IPS-20b (cell line): ENCODE measurements at regions not wholly inside any gene's neighbourhood (a gene's known extent, or its start where the extent isn't known, plus 50 kb on each side); places are given as distances from the start of the nearest gene placed in this dataset.

ENCODE experiments used
- H3K27ac ChIP-seq: one replicate; pipeline ENCODE4 v1.5.1; 2013; ENCODE audit warnings: low read length
- H3K27me3 ChIP-seq: 2 replicates; pipeline ENCODE4 v1.6.1; 2013; ENCODE audit warnings: mild to moderate bottlenecking, low read length, inconsistent platforms; ENCODE audit not compliant: insufficient read depth
- H3K36me3 ChIP-seq: 2 replicates; pipeline ENCODE4 v1.6.1; 2013; ENCODE audit warnings: low read depth, mild to moderate bottlenecking, inconsistent platforms, low read length, moderate library complexity; ENCODE audit not compliant: insufficient read depth
- H3K4me1 ChIP-seq: 2 replicates; pipeline ENCODE4 v1.6.1; 2013; ENCODE audit warnings: mild to moderate bottlenecking, control low read depth, inconsistent platforms, low read length, moderate library complexity; ENCODE audit not compliant: insufficient read depth
- H3K4me3 ChIP-seq: 2 replicates; pipeline ENCODE4 v1.5.1; 2013; ENCODE audit warnings: mild to moderate bottlenecking, low read length, inconsistent platforms
- H3K9ac ChIP-seq: 2 replicates; pipeline ENCODE4 v1.6.1; 2013; ENCODE audit warnings: low read depth, mild to moderate bottlenecking, inconsistent platforms, low read length, moderate library complexity
- H3K9me3 ChIP-seq: 2 replicates; pipeline ENCODE4 v1.6.1; 2013; ENCODE audit warnings: mild to moderate bottlenecking, low read depth, low read length, inconsistent platforms; ENCODE audit not compliant: insufficient read depth

- H3K27ac ChIP-seq, result no peak overlapping the region
- H3K9ac ChIP-seq, result no peak overlapping the region
- H3K4me1 ChIP-seq, result no peaks in the 10 kb centered on the region
- H3K4me3 ChIP-seq, result no peak overlapping the region
- H3K9me3 ChIP-seq, result no peaks in the 10 kb centered on the region
- H3K27me3 ChIP-seq, result no peaks in the 10 kb centered on the region; the same call in 1 of the 2 replicates
- no peaks in the 10 kb centered on the region for H3K36me3 ChIP-seq
Observed at GRCh38 chr7:131865911-131866310, 309.5 kb upstream of the PODXL start.

- Histone ChIP-seq H3K4me1 (no peaks in the 10 kb centered on the region), H3K36me3 (no peaks in the 10 kb centered on the region), H3K4me3 (no peak overlapping the region), H3K9me3 (no peaks in the 10 kb centered on the region), H3K27ac (no peak overlapping the region), H3K9ac (no peak overlapping the region), H3K27me3 (no peaks in the 10 kb centered on the region; the same call in 1 of the 2 replicates)
Observed at GRCh38 chr7:131861620-131862346, 305.4 kb upstream of the PODXL start.

DNA sequence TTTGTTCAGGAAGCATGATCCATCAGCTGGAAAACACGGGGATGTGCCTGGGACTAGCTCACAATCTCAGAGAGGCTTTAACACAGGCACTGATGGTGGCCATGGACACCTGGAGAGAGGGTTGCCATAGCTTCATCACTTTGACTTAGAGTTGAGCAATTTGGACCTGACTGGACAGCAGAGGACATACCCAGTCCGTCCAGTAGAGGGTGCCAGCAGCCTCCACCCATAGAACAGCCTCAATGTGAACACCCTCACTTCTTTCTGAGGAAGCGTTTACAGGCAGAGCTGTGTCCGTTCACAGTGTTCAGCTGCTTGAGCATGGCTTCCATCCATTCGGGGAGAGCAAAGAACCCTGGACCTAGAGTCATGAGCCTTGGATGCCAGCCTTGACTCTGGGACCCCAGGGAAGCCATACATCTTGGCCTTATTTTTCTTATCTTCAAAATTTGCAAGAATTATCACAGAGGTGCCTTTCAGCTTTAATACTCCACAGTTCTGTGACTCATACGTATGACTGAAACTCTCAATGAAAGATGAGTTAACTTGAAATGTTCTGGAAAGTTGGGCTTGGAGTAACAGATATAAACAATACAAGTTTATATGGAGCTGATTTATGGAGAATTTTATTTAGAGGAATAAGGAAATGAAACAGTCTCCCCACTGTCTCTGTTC is 302.9 kb upstream of the PODXL start:
- Histone ChIP-seq H3K27me3 (no peaks in the 10 kb centered on the region), H3K9me3 (peaks cover 5% of the 10 kb centered on the region; the same call in 1 of the 2 replicates), H3K27ac (no peak overlapping the region), H3K36me3 (no peaks in the 10 kb centered on the region), H3K9ac (no peak overlapping the region), H3K4me3 (no peak overlapping the region), H3K4me1 (no peaks in the 10 kb centered on the region)

- Histone ChIP-seq H3K9ac (no peak overlapping the region), H3K4me3 (no peak overlapping the region), H3K27me3 (no peaks in the 10 kb centered on the region), H3K36me3 (no peaks in the 10 kb centered on the region), H3K9me3 (peaks cover 5% of the 10 kb centered on the region; the same call in 1 of the 2 replicates), H3K27ac (no peak overlapping the region), H3K4me1 (no peaks in the 10 kb centered on the region)
Observed at GRCh38 chr7:131858611-131859010, 302.2 kb upstream of the PODXL start.

DNA sequence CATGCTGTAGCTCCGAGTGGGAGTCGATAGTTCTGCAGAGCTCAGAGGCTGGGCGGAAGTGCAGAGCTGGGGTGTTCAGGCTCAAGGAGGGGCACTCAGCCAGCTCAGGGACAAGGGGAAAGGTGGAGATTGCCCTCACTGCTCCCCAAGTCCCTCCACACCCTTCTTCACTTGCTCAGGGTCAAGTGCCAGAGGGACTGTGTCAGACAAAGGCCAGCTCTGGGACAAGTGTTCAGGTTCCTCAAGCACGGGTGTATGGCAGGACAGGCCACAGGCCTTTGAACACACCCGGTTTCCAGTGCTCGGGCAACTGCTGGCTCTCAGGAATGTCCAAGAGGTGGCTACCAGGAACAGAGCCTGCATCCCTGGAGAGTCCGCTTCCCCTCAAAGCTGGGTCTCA is 293.0 kb upstream of the PODXL start:
- Histone ChIP-seq H3K27me3 (no peaks in the 10 kb centered on the region), H3K27ac (no peak overlapping the region), H3K9ac (no peak overlapping the region), H3K4me1 (no peaks in the 10 kb centered on the region), H3K36me3 (no peaks in the 10 kb centered on the region), H3K9me3 (peaks cover 2% of the 10 kb centered on the region; the same call in 1 of the 2 replicates), H3K4me3 (no peak overlapping the region)

DNA sequence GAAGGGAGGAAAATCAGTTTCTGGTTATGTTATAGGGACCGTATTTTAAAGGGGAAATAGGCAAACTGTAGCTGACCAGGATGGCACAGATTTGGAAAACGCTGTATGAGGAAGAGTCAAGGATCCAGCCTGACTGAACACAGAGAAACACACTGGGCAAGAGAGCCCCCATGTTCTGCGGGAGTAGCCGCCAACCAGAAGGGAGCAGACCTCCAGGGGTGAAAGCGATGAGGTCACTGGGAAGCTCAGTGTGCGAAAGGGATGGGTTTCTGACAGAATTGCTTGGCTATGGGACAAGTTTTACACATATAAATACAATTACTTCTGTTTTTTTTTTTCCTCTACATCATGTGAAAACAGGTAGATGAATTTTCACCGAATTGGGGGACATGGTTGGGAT is 291.6 kb upstream of the PODXL start:
- Histone ChIP-seq H3K4me1 (no peaks in the 10 kb centered on the region), H3K9ac (no peak overlapping the region), H3K27ac (no peak overlapping the region)

GRCh38 chr7:131845573-131846314 is 289.3 kb upstream of the PODXL start:
- H3K27me3 ChIP-seq, result no peaks in the 10 kb centered on the region
- no peaks in the 10 kb centered on the region for H3K36me3 ChIP-seq

More for the DNA sequence above, 291.6 kb upstream of the PODXL start:
- Histone ChIP-seq H3K4me3 (no peak overlapping the region), H3K36me3 (no peaks in the 10 kb centered on the region), H3K27me3 (no peaks in the 10 kb centered on the region), H3K9me3 (no peaks in the 10 kb centered on the region; the same call in 1 of the 2 replicates)

GRCh38 chr7:131844369-131844768 is 287.9 kb upstream of the PODXL start:
- no peaks in the 10 kb centered on the region for H3K9me3 ChIP-seq

More at GRCh38 chr7:131845573-131846314, 289.3 kb upstream of the PODXL start:
- H3K27ac ChIP-seq, result no peak overlapping the region
- no peaks in the 10 kb centered on the region for H3K4me1 ChIP-seq
- H3K9ac ChIP-seq, result no peak overlapping the region
- no peak overlapping the region for H3K4me3 ChIP-seq
- H3K9me3 ChIP-seq, result no peaks in the 10 kb centered on the region

DNA sequence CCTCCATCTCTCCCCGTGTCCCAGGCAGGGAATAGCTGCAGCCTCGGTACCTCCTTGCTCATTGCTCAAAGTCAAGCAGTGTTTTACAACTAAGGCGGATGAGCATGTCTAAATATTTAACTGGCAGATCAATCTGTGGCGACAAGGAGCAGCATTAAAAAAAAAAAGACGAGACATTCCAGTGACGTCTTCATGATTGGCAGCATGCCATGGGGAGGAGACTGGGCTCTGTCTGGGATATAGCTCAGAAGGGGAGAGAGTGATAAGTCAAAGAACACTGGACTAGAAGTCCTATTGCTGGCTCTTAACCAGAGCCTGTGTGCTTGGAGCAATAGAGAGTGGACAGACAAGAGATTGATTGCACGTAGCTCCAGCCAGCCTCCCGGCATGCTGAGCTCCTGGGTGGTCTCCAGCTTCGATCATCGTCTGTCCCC is 287.5 kb upstream of the PODXL start:
- H3K27me3 ChIP-seq, result no peaks in the 10 kb centered on the region
- H3K27ac ChIP-seq, result no peak overlapping the region
- no peak overlapping the region for H3K4me3 ChIP-seq
- no peaks in the 10 kb centered on the region for H3K36me3 ChIP-seq
- no peak overlapping the region for H3K9ac ChIP-seq
- H3K4me1 ChIP-seq, result no peaks in the 10 kb centered on the region
- H3K9me3 ChIP-seq, result no peaks in the 10 kb centered on the region

More at GRCh38 chr7:131844369-131844768, 287.9 kb upstream of the PODXL start:
- no peak overlapping the region for H3K9ac ChIP-seq
- H3K36me3 ChIP-seq, result no peaks in the 10 kb centered on the region
- no peaks in the 10 kb centered on the region for H3K4me1 ChIP-seq
- no peaks in the 10 kb centered on the region for H3K27me3 ChIP-seq
- H3K4me3 ChIP-seq, result no peak overlapping the region
- H3K27ac ChIP-seq, result no peak overlapping the region

DNA sequence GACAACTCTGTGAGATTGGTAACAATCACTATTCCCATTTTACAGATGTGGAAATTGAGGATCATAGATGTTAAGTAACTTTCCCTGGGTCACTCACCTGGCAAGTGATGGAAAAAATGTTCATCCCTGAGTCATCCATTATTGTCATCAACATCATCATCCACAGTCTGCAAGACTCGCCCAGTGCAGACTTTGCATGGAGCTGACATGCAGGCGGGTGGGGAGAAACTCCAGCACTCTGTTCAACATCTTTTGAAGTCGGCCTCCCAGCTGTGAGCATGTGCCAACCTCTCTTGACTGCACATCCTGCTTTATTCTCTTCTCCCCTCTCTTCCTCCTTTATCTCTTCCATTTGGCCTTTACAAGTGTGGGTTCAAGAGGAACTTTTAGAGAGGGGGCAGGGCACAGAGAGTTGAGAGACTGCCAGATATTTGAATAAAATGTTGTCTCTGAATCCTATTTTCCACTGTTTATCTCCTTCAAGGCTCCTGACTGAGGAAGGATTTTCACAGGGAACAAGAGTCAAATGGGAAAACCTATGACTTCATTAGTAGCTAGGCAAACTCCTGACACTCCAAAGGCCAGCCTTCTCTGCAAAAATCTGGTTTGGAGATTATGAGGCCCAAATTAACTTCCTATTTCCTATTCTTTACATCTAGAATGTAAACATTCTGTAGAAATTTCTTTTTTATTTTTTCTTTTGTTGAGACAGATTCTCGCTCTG is 283.7 kb upstream of the PODXL start:
- no peaks in the 10 kb centered on the region for H3K4me1 ChIP-seq
- H3K9me3 ChIP-seq, result no peaks in the 10 kb centered on the region
- H3K9ac ChIP-seq, result no peak overlapping the region
- H3K4me3 ChIP-seq, result no peak overlapping the region
- no peak overlapping the region for H3K27ac ChIP-seq
- H3K27me3 ChIP-seq, result no peaks in the 10 kb centered on the region
- no peaks in the 10 kb centered on the region for H3K36me3 ChIP-seq

DNA sequence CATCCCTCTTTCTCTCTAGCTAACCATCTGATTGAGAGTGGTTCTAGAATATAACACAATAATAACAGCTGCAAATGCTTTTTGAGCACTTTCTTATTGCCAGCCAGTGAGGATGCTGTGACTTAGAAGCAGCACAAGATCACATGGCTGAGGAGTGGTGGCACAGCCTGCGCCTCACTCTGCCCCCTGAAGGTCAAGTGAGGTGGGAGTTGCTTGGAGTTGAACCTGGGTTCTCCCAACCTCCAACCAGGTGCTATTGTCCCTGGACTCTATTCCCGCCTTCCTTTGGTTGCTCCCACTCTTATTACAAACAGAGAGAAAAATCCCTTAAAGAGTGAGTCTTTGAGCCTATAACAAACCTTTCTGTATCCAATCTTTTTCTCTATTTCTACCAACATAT is 280.3 kb upstream of the PODXL start:
- Histone ChIP-seq H3K27me3 (no peaks in the 10 kb centered on the region), H3K27ac (no peak overlapping the region), H3K9me3 (no peaks in the 10 kb centered on the region), H3K9ac (no peak overlapping the region), H3K4me1 (no peaks in the 10 kb centered on the region), H3K4me3 (no peak overlapping the region), H3K36me3 (no peaks in the 10 kb centered on the region)
